ENCODE measurements at regions not wholly inside any gene's neighbourhood (a gene's known extent, or its start where the extent isn't known, plus 50 kb on each side); places are given as distances from the start of the nearest gene placed in this dataset.

GRCh38 chr10:111131168-111131799 is 54.5 kb downstream of the ADRA2A start:
- DNase-seq, result no peak

- no peak for DNase-seq
Observed at GRCh38 chr10:111137007-111137406, 60.2 kb downstream of the ADRA2A start.

- no peak for DNase-seq
Observed at GRCh38 chr10:111137587-111137986, 60.8 kb downstream of the ADRA2A start.

GRCh38 chr10:111138544-111138943 is 61.7 kb downstream of the ADRA2A start:
- DNase-seq, result no peak

GRCh38 chr10:111139567-111139966 is 62.7 kb downstream of the ADRA2A start:
- DNase-seq, result no peak

- no peak for DNase-seq
Observed at GRCh38 chr10:111142092-111142768, 65.4 kb downstream of the ADRA2A start.

GRCh38 chr10:111146025-111146640 is 69.3 kb downstream of the ADRA2A start:
- no peak for DNase-seq

GRCh38 chr10:111148025-111148424 is 71.2 kb downstream of the ADRA2A start:
- DNase-seq, result no peak

GRCh38 chr10:111148440-111148839 is 71.6 kb downstream of the ADRA2A start:
- no peak for DNase-seq

GRCh38 chr10:111150691-111151090 is 73.9 kb downstream of the ADRA2A start:
- DNase-seq, result no peak

- DNase-seq, result no peak
Observed at GRCh38 chr10:111151595-111152307, 74.9 kb downstream of the ADRA2A start.

GRCh38 chr10:111156754-111157153 is 79.9 kb downstream of the ADRA2A start:
- no peak for DNase-seq

- no peak for DNase-seq
Observed at GRCh38 chr10:111158595-111158994, 81.8 kb downstream of the ADRA2A start.

- DNase-seq, result no peak
Observed at GRCh38 chr10:111161109-111161874, 84.5 kb downstream of the ADRA2A start.

- no peak for DNase-seq
Observed at GRCh38 chr10:111171183-111171582, 94.4 kb downstream of the ADRA2A start.

GRCh38 chr10:111175787-111176186 is 99.0 kb downstream of the ADRA2A start:
- DNase-seq, result no peak

GRCh38 chr10:111177379-111177778 is 100.5 kb downstream of the ADRA2A start:
- no peak for DNase-seq

- no peak for DNase-seq
Observed at GRCh38 chr10:111179514-111179913, 102.7 kb downstream of the ADRA2A start.

- no peak for DNase-seq
Observed at GRCh38 chr10:111186358-111186757, 109.5 kb downstream of the ADRA2A start.

- DNase-seq, result no peak
Observed at GRCh38 chr10:111187096-111187495, 110.3 kb downstream of the ADRA2A start.

GRCh38 chr10:111199587-111199986 is 122.8 kb downstream of the ADRA2A start:
- no peak for DNase-seq

GRCh38 chr10:111200505-111201186 is 123.8 kb downstream of the ADRA2A start:
- no peak for DNase-seq
